AG09309 (cell line): ENCODE measurements at regions not wholly inside any gene's neighbourhood (a gene's known extent, or its start where the extent isn't known, plus 50 kb on each side); places are given as distances from the start of the nearest gene placed in this dataset.

ENCODE experiments used
- DNase-seq: peaks from one replicate; pipeline ENCODE4 v3.0.0-alpha.2; 2010; ENCODE audit warnings: low read depth
- H3K4me3 ChIP-seq: 2 replicates; pipeline ENCODE4 v1.5.1; 2011; ENCODE audit warnings: mild to moderate bottlenecking, low read depth, low read length, moderate library complexity; ENCODE audit not compliant: control insufficient read depth
- TF ChIP-seq, protein P1 (sequence below): IDR thresholded peaks from 2 replicates; pipeline ENCODE4 v1.5.1; 2011; ENCODE audit warnings: mild to moderate bottlenecking, low read depth, low read length, inconsistent platforms; ENCODE audit not compliant: insufficient read depth, control insufficient read depth; ENCODE audit errors: missing control alignments

DNA sequence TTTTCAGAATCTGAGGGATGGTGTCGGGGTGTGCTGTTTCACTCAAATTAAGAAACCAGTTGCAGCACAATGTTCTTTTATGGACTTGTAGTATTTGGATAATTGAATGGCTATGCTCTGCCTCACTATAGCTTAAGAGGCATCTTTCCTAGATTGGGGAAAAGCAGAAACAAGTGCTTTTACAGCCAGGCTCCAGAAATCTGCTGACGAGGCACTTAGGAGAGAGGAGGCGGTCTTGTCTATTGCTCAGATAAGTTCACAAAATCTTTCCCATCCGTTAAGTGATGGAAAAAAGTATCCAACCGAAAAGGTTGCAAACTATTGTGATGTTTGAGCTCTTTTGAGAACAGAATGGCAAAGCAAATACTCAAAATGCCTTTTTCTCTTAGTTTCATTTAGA is 336.1 kb upstream of the RARB start:
- TF ChIP-seq, protein P1, sequence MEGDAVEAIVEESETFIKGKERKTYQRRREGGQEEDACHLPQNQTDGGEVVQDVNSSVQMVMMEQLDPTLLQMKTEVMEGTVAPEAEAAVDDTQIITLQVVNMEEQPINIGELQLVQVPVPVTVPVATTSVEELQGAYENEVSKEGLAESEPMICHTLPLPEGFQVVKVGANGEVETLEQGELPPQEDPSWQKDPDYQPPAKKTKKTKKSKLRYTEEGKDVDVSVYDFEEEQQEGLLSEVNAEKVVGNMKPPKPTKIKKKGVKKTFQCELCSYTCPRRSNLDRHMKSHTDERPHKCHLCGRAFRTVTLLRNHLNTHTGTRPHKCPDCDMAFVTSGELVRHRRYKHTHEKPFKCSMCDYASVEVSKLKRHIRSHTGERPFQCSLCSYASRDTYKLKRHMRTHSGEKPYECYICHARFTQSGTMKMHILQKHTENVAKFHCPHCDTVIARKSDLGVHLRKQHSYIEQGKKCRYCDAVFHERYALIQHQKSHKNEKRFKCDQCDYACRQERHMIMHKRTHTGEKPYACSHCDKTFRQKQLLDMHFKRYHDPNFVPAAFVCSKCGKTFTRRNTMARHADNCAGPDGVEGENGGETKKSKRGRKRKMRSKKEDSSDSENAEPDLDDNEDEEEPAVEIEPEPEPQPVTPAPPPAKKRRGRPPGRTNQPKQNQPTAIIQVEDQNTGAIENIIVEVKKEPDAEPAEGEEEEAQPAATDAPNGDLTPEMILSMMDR: no peak
- no peak for DNase-seq
- no peak overlapping the region for H3K4me3 ChIP-seq

DNA sequence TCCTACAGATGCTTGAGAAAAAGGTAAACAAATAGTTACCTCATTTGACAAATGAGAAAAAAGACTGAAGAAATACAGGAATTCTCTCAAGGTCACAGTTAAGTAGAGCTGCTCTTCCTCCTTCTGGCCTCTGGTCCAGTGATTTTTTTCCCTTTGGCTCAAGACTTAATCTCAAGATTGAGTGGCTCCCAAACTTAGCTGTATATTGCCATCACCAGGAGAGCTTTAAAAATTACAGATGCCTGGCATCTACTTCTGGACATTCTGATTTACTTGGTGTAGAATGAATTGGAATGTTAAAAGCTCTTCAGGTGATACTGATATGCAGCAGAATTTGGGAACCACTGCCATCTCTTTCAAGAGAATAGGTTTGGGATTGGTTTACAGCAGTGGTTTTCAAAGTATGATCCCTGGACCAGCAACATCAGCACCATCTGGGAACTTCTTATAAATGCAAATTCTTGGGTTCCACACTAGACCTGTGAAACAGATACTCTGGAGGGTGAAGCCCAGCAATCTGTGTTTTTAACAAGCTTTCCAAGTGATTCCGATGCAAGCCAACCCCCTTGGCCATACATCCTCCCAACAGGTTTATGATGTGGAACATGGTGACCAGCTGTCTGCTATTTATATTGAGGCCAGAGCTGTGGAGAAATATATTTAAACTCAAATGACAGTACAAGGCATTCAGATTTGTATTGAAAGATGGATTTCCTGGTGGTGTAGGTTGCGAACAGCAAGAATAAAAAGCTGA is 333.0 kb upstream of the RARB start:
- no peak for DNase-seq
- H3K4me3 ChIP-seq: no peak overlapping the region
- TF ChIP-seq, protein P1: peak; percentile 13

DNA sequence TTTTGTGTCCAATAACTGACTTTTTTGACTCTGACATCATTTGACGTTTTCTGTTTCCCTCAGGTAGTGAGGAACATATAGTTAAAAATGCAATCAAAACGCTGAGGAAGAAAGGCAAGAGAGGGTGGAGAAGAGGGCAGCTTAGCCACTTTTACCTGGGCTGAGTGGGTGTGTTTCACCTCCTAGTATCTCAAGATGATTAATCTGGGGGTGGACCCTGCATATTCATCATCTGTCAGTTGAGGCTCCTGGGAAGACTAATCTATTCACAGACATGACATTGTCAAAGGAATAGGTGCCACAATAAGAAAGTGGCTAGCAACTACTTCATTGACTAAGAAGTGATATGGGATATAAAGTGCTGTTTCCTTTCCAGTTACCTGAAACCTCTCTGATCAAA is 331.5 kb upstream of the RARB start:
- TF ChIP-seq, protein P1: no peak
- no peak for DNase-seq
- no peak overlapping the region for H3K4me3 ChIP-seq

DNA sequence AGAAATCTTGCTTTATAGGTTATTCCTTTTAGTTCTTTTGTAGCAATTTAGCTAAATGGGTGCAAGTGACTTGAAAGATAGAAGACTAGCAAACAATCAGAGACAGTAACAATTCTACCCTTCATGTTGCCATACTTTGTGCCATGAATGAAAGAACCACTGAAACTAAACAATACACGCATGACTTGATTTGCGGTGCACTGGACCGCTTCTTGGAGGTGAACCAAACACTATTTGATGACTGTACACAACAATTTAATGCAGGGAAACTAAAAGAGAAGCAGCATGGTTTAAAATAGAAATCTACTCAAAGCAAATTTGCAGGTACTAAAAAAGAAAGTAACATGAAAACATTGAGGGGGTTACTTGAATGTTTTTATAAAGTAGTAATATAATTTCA is 331.0 kb upstream of the RARB start:
- TF ChIP-seq, protein P1: no peak
- H3K4me3 ChIP-seq: no peak overlapping the region
- DNase-seq: no peak

DNA sequence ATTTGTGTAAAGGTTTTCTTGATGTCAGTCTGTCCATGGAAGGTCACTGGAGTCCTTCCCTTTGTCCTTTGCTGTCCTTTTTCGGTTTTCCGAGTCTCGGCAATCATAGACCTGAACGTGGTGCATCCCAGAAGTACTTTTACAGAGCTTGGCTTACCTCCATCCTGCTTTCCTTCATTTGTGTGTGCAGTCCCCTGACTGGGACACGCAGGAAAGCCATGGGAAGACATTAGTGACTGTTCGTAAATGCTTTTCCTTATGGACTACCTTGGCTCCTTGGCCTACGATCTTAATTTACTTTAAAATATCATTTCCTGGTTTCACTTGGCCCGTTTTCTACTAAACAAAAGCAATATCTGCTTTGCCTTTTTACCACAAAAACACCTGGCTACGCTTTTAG is 328.4 kb upstream of the RARB start:
- H3K4me3 ChIP-seq: no peak overlapping the region
- no peak for DNase-seq
- TF ChIP-seq, protein P1: no peak

DNA sequence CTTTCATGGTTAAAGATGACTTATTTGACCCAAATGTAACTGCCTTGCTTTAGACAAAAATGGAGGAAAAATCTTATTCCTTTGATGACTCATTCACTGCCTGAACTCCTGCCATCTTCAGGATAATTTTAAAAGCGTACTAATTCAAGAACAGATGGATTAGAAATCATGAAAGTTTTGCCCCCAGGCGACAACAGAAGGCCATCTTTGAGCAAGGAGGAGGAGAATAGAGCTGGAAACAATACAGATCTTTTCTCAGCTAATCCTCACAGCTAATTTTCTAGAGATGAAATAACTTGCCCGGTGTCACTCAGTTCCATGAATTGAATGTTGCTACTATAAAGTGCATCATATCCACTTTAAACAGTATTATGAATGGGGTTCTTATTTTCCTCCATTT is 324.7 kb upstream of the RARB start:
- DNase-seq: no peak
- TF ChIP-seq, protein P1: no peak
- H3K4me3 ChIP-seq: no peak overlapping the region

DNA sequence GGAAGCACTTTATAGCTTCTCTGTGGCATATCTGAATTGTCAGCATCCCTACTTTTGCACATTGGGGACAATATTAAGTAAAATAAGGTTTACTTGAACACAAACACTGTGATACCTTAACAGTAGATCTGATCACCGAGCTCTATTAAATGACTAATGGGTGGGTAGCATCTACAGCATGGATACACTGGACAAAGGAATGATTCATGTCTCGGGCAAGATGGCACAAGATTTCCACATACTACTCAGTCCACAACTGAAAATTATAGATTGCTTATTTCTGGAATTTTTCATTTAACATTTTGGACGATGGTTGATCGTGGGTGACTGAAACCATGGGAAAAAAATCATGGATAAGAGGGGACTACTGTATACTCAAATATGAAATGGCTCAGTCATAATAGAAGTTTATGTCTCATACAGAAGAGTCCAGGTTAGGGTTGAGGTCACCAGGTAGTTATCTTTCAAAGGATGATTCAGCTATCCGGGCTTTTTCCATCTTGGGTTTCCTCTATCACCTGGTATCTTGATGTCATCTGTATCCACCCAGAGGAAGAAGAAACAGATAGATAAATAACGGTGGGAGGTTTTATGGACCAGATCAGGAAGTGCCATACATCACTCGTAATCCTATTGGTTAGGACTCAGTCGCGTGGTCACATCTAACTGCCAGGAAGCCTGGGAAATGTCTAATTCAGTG is 320.0 kb upstream of the RARB start:
- H3K4me3 ChIP-seq: no peak overlapping the region
- TF ChIP-seq, protein P1: no peak
- no peak for DNase-seq
